ENCODE measurements at regions not wholly inside any gene's neighbourhood (a gene's known extent, or its start where the extent isn't known, plus 50 kb on each side); places are given as distances from the start of the nearest gene placed in this dataset.

GRCh38 chr1:101291562-101292380, 55.0 kb downstream of the S1PR1 start (continued):
- TF ChIP-seq HNF4G (IDR thresholded peaks at IDR 0.05; ENCODE audit: borderline replicate concordance, low read depth, low read length): no peak
- TF ChIP-seq HNF4G (CRISPR knock-in tag; IDR thresholded peaks at IDR 0.05; ENCODE audit: borderline replicate concordance, low read depth): no peak
- TF ChIP-seq MIXL1 (CRISPR knock-in tag; IDR thresholded peaks at IDR 0.05): 0 out of 2 replicates have a peak, but pooled peaks have one; percentile 28
- no peak for TF ChIP-seq ZNF660 (CRISPR knock-in tag; IDR thresholded peaks at IDR 0.05; ENCODE audit: borderline replicate concordance, low read depth)
- TF ChIP-seq, protein P1, sequence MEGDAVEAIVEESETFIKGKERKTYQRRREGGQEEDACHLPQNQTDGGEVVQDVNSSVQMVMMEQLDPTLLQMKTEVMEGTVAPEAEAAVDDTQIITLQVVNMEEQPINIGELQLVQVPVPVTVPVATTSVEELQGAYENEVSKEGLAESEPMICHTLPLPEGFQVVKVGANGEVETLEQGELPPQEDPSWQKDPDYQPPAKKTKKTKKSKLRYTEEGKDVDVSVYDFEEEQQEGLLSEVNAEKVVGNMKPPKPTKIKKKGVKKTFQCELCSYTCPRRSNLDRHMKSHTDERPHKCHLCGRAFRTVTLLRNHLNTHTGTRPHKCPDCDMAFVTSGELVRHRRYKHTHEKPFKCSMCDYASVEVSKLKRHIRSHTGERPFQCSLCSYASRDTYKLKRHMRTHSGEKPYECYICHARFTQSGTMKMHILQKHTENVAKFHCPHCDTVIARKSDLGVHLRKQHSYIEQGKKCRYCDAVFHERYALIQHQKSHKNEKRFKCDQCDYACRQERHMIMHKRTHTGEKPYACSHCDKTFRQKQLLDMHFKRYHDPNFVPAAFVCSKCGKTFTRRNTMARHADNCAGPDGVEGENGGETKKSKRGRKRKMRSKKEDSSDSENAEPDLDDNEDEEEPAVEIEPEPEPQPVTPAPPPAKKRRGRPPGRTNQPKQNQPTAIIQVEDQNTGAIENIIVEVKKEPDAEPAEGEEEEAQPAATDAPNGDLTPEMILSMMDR (CRISPR knock-in tag; IDR thresholded peaks at IDR 0.05): no peak
- no peak for TF ChIP-seq ZNF670 (CRISPR knock-in tag; IDR thresholded peaks at IDR 0.05; ENCODE audit: borderline replicate concordance)
- no peak for TF ChIP-seq NPAS2 (CRISPR knock-in tag; IDR thresholded peaks at IDR 0.05; ENCODE audit: borderline replicate concordance)
- TF ChIP-seq ARNT2 (CRISPR knock-in tag; IDR thresholded peaks at IDR 0.05; ENCODE audit: low read depth): peak; percentile 55; the same call in 1 of the 2 replicates
- no peak for TF ChIP-seq ZSCAN29 (CRISPR knock-in tag; conservative IDR thresholded peaks at IDR 0.05)
- TF ChIP-seq PHB2 (IDR thresholded peaks at IDR 0.05; ENCODE audit: partially characterized antibody): no peak
- no peak for TF ChIP-seq SYNCRIP (IDR thresholded peaks at IDR 0.05; ENCODE audit: insufficient read depth, low read depth, low read length)
- TF ChIP-seq ZNF577 (CRISPR knock-in tag; IDR thresholded peaks at IDR 0.05; ENCODE audit: borderline replicate concordance, low read depth): no peak
- TF ChIP-seq ZNF619 (CRISPR knock-in tag; IDR thresholded peaks at IDR 0.05): no peak
- TF ChIP-seq, protein P2, sequence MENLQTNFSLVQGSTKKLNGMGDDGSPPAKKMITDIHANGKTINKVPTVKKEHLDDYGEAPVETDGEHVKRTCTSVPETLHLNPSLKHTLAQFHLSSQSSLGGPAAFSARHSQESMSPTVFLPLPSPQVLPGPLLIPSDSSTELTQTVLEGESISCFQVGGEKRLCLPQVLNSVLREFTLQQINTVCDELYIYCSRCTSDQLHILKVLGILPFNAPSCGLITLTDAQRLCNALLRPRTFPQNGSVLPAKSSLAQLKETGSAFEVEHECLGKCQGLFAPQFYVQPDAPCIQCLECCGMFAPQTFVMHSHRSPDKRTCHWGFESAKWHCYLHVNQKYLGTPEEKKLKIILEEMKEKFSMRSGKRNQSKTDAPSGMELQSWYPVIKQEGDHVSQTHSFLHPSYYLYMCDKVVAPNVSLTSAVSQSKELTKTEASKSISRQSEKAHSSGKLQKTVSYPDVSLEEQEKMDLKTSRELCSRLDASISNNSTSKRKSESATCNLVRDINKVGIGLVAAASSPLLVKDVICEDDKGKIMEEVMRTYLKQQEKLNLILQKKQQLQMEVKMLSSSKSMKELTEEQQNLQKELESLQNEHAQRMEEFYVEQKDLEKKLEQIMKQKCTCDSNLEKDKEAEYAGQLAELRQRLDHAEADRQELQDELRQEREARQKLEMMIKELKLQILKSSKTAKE (CRISPR knock-in tag; IDR thresholded peaks at IDR 0.05; ENCODE audit: borderline replicate concordance): no peak
- no peak for TF ChIP-seq ZNF333 (CRISPR knock-in tag; IDR thresholded peaks at IDR 0.05; ENCODE audit: borderline replicate concordance)
- no peak for TF ChIP-seq CREM (IDR thresholded peaks at IDR 0.05)
- no peak for TF ChIP-seq CREM (CRISPR knock-in tag; IDR thresholded peaks at IDR 0.05)
- peak; percentile 60; the same call in 1 of the 2 replicates for TF ChIP-seq TARDBP (CRISPR knock-in tag; IDR thresholded peaks at IDR 0.05)
- TF ChIP-seq, protein P3, sequence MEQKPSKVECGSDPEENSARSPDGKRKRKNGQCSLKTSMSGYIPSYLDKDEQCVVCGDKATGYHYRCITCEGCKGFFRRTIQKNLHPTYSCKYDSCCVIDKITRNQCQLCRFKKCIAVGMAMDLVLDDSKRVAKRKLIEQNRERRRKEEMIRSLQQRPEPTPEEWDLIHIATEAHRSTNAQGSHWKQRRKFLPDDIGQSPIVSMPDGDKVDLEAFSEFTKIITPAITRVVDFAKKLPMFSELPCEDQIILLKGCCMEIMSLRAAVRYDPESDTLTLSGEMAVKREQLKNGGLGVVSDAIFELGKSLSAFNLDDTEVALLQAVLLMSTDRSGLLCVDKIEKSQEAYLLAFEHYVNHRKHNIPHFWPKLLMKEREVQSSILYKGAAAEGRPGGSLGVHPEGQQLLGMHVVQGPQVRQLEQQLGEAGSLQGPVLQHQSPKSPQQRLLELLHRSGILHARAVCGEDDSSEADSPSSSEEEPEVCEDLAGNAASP (CRISPR knock-in tag; IDR thresholded peaks at IDR 0.05; ENCODE audit: borderline replicate concordance): no peak
- TF ChIP-seq NFE2L2 (IDR thresholded peaks at IDR 0.05; ENCODE audit: low read length): no peak
- no peak for TF ChIP-seq MAFF (IDR thresholded peaks at IDR 0.05; ENCODE audit: low read depth, low read length)
- no peak for TF ChIP-seq ZNF430 (CRISPR knock-in tag; IDR thresholded peaks at IDR 0.05)
- TF ChIP-seq CENPT (CRISPR knock-in tag; IDR thresholded peaks at IDR 0.05; ENCODE audit: low read depth): no peak
- no peak for TF ChIP-seq ZNF841 (CRISPR knock-in tag; IDR thresholded peaks at IDR 0.05; ENCODE audit: borderline replicate concordance)
- TF ChIP-seq SIN3A (IDR thresholded peaks at IDR 0.05; ENCODE audit: borderline replicate concordance, low read depth, low read length): no peak
- peak; percentile 39; the same call in 1 of the 2 replicates for TF ChIP-seq BCL6 (CRISPR knock-in tag; IDR thresholded peaks at IDR 0.05)
- TF ChIP-seq HCFC1 (IDR thresholded peaks at IDR 0.05; ENCODE audit: low read depth, low read length): no peak

Data from HepG2 (cell line).